ENCODE measurements at regions not wholly inside any gene's neighbourhood (a gene's known extent, or its start where the extent isn't known, plus 50 kb on each side); places are given as distances from the start of the nearest gene placed in this dataset.

DNA sequence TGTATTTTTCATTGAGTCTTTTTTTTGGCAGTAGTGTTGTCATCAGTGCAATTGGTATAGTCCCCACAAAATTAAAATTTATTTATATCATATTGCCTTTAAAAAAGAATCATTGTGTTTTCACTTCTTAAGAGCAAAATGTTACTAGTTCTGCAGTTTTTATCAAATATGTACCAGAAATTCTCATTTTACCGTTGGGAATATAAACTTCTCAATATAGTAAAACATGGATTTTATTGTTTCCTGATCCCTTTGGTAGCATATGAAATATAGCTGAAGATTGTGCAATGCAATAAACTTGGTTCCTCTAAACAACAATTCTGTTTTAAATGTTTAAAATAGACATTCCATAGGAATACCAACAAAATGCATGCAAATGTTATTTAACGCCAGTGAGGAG, 306.5 kb upstream of the PCDH20 start:
- DNase-seq (ENCODE audit: low read depth, low spot score) (no peak), ATAC-seq (no peak)
- intact Hi-C loops (cut with micrococcal nuclease), result no loop called here
- Histone ChIP-seq H3K27me3 (ENCODE audit: insufficient read depth, low read length) (no peaks in the 10 kb centered on the region), H3K4me2 (ENCODE audit: low read length) (no peak overlapping the region), H3K9ac (ENCODE audit: low read length) (no peak overlapping the region), H3K79me2 (ENCODE audit: insufficient read depth, low read length) (no peaks in the 10 kb centered on the region), H3K36me3 (ENCODE audit: control insufficient read depth in 1 of 2, insufficient read depth in 2 of 2, low read length in 2 of 2) (no peaks in the 10 kb centered on the region), H2AFZ (ENCODE audit: low read depth, low read length, poor library complexity, severe bottlenecking) (no peak overlapping the region), H3K27ac (ENCODE audit: low read depth, low read length) (no peak overlapping the region), H4K20me1 (ENCODE audit: insufficient read depth) (no peaks in the 10 kb centered on the region), H3K4me1 (ENCODE audit: control insufficient read depth in 1 of 2, insufficient read depth in 2 of 2, low read length in 2 of 2) (no peaks in the 10 kb centered on the region), H3K4me3 (replicated peaks in 1 of 2; ENCODE audit: low read depth in 1 of 2, low read length in 2 of 2) (no peak overlapping the region), H3K9me3 (ENCODE audit: control insufficient read depth in 1 of 2, insufficient read depth in 1 of 2, low read depth in 1 of 2, low read length in 2 of 2) (no peaks in the 10 kb centered on the region), H3K9me2 (ENCODE audit: insufficient read depth) (no peaks in the 10 kb centered on the region)
- RAD21 ChIA-PET (ENCODE audit: low non-redundant PET in 1 of 2, low total read pairs in 2 of 2, uncharacterized antibody in 2 of 2, unreplicated experiment in 2 of 2), result no interaction called here
- TF ChIP-seq POLR2A (IDR thresholded peaks at IDR 0.05; ENCODE audit: borderline replicate concordance, extremely low read depth, insufficient read depth, insufficient read length) (no peak), EGR1 (IDR thresholded peaks at IDR 0.05; ENCODE audit: low read depth) (no peak), REST (IDR thresholded peaks at IDR 0.05; ENCODE audit: low read depth) (no peak), FOSL1 (IDR thresholded peaks at IDR 0.05; ENCODE audit: low read depth) (no peak), ZNF274 (IDR thresholded peaks at IDR 0.05; ENCODE audit: low read depth, low read length) (no peak), JUND (IDR thresholded peaks at IDR 0.05) (no peak), EZH2phosphoT487 (IDR thresholded peaks at IDR 0.05; ENCODE audit: borderline replicate concordance) (no peak), YY1 (IDR thresholded peaks at IDR 0.05; ENCODE audit: extremely low read depth, insufficient replicate concordance, low read depth, low read length) (no peak), EZH2 (IDR thresholded peaks at IDR 0.05) (no peak), ZFX (IDR thresholded peaks at IDR 0.05) (no peak), SP1 (IDR thresholded peaks at IDR 0.05; ENCODE audit: low read depth) (no peak), SIN3A (IDR thresholded peaks at IDR 0.05; ENCODE audit: low read depth) (no peak), ELF1 (IDR thresholded peaks at IDR 0.05; ENCODE audit: borderline replicate concordance, low read depth) (no peak), CBX3 (IDR thresholded peaks at IDR 0.05; ENCODE audit: low read depth) (no peak), SRF (IDR thresholded peaks at IDR 0.05; ENCODE audit: low read depth) (no peak), TCF7L2 (IDR thresholded peaks at IDR 0.05; ENCODE audit: borderline replicate concordance, extremely low read depth, insufficient read depth, insufficient read length) (no peak)
- TF ChIP-seq, protein P1, sequence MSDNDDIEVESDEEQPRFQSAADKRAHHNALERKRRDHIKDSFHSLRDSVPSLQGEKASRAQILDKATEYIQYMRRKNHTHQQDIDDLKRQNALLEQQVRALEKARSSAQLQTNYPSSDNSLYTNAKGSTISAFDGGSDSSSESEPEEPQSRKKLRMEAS (IDR thresholded peaks at IDR 0.05), result no peak
- TF ChIP-seq, protein P2, sequence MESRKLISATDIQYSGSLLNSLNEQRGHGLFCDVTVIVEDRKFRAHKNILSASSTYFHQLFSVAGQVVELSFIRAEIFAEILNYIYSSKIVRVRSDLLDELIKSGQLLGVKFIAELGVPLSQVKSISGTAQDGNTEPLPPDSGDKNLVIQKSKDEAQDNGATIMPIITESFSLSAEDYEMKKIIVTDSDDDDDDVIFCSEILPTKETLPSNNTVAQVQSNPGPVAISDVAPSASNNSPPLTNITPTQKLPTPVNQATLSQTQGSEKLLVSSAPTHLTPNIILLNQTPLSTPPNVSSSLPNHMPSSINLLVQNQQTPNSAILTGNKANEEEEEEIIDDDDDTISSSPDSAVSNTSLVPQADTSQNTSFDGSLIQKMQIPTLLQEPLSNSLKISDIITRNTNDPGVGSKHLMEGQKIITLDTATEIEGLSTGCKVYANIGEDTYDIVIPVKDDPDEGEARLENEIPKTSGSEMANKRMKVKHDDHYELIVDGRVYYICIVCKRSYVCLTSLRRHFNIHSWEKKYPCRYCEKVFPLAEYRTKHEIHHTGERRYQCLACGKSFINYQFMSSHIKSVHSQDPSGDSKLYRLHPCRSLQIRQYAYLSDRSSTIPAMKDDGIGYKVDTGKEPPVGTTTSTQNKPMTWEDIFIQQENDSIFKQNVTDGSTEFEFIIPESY (IDR thresholded peaks at IDR 0.05; ENCODE audit: extremely low read depth, insufficient replicate concordance, low read length), result no peak
- TF ChIP-seq, protein P3, sequence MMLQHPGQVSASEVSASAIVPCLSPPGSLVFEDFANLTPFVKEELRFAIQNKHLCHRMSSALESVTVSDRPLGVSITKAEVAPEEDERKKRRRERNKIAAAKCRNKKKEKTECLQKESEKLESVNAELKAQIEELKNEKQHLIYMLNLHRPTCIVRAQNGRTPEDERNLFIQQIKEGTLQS (IDR thresholded peaks at IDR 0.05), result no peak
- CTCF ChIA-PET, result no interaction called here
- POLR2A ChIA-PET, result no interaction called here
- no TSS peak for BruUV-seq (replicated peaks)

Measured in HCT116 (cell line).